Testis (tissue), 2 donors: ENCODE measurements at regions not wholly inside any gene's neighbourhood (a gene's known extent, or its start where the extent isn't known, plus 50 kb on each side); places are given as distances from the start of the nearest gene placed in this dataset.

Source experiments
- DNase-seq: peaks from one replicate; pipeline ENCODE4 v3.0.0-alpha.2; 2019
- H3K27ac ChIP-seq, 2 donors: fragments of 200-600 bp; sonication (generic); one replicate each; pipeline ENCODE4 v1.5.1; 2019
- H3K27me3 ChIP-seq: fragments of 200-600 bp; sonication (generic); one replicate; pipeline ENCODE4 v1.5.1; 2019
- H3K36me3 ChIP-seq: fragments of 200-600 bp; sonication (generic); one replicate; pipeline ENCODE4 v1.5.1; 2017; ENCODE audit warnings: low read depth; ENCODE audit errors: missing control alignments
- H3K4me1 ChIP-seq: fragments of 200-600 bp; sonication (generic); one replicate; pipeline ENCODE4 v1.5.1; 2019
- H3K4me3 ChIP-seq, 2 donors: fragments of 200-600 bp; sonication (generic); one replicate each; pipeline ENCODE4 v1.5.1; 2017 to 2019
- H3K9me3 ChIP-seq: fragments of 200-600 bp; sonication (generic); one replicate; pipeline ENCODE4 v1.5.1; 2017
- POLR2A ChIP-seq: fragments of 450-650 bp; IDR thresholded peaks from one replicate; pipeline ENCODE4 v1.6.1; 2017; ENCODE audit warnings: antibody characterized with exemption, mild to moderate bottlenecking, moderate library complexity
- WGBS, 2 donors: methylation state at CpG; one replicate each; pipeline ENCODE4 v1.1.5; 2018; 5-methylcytosine and 5-hydroxymethylcytosine counted together
- intact Hi-C: fragments of 100-400 bp; cut with DNase I; formaldehyde crosslinking; loops from one replicate; pipeline ENCODE4 v1.15.1; 2023; ENCODE audit warnings: low total_unique reads
- TF ChIP-seq, protein P1 (sequence below), 3 experiments: fragments of 450-650 bp in 2 of 3; fragments of 200-600 bp in 1 of 3; sonication (generic) in 1 of 3; IDR thresholded peaks; one replicate each; pipeline ENCODE4 v1.5.1; 2016 to 2019; ENCODE audit warnings: antibody characterized with exemption in 3 of 3, mild to moderate bottlenecking in 2 of 3, moderate library complexity in 1 of 3

DNA sequence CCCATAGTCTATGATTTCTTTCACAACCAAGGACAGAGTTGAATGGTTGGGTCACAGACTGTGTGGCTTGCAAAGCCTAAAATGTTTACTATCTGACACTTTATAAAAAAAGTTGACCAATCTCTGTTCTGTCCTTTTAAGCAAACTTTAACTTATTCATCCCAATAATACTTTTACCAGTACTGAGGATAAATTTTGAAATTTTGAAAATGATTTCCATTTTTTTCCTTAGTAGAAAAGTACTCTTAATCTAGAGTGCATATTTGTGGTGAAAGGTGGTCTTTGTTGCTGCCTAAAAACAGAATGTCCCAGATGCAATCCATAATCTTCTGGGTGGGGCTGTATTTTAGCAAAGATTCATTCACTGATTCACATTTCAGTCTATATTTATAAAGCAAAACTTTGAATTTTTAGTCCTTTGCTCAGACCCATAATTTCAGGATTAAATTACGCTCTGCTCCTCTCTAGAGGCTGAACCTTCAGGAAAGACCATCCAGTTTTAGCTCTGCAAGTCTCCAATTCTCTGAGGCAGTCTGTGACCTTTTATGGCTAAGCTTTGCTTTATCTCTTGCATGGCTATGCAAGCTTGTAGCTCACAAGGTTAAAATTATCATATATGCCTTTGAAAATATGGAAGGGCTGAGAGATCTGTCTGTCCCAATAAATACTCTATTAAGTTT, 573.5 kb downstream of the COL12A1 start:
- intact Hi-C loops = no loop called here
- DNase-seq = no peak
- Histone ChIP-seq H3K27me3 (no peaks in the 10 kb centered on the region), H3K4me1 (no peaks in the 10 kb centered on the region), H3K4me3 (no peak overlapping the region), H3K9me3 (no peaks in the 10 kb centered on the region), H3K36me3 (no peaks in the 10 kb centered on the region), H3K27ac (no peak overlapping the region)
- TF ChIP-seq, protein P1, sequence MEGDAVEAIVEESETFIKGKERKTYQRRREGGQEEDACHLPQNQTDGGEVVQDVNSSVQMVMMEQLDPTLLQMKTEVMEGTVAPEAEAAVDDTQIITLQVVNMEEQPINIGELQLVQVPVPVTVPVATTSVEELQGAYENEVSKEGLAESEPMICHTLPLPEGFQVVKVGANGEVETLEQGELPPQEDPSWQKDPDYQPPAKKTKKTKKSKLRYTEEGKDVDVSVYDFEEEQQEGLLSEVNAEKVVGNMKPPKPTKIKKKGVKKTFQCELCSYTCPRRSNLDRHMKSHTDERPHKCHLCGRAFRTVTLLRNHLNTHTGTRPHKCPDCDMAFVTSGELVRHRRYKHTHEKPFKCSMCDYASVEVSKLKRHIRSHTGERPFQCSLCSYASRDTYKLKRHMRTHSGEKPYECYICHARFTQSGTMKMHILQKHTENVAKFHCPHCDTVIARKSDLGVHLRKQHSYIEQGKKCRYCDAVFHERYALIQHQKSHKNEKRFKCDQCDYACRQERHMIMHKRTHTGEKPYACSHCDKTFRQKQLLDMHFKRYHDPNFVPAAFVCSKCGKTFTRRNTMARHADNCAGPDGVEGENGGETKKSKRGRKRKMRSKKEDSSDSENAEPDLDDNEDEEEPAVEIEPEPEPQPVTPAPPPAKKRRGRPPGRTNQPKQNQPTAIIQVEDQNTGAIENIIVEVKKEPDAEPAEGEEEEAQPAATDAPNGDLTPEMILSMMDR (IDR thresholded peaks at IDR 0.05) = no peak
- no peak for TF ChIP-seq POLR2A
- WGBS, 2 donors = 87 to 92% methylated on average over 1 of the region's 1 CpG

- WGBS, 2 donors = 65 to 89% methylated on average over 2 of the region's 2 CpGs
- intact Hi-C loops = no loop called here
- H3K4me1 ChIP-seq = no peaks in the 10 kb centered on the region
These were observed 574.3 kb downstream of the COL12A1 start for GRCh38 chr6:74631564-74631963.

DNA sequence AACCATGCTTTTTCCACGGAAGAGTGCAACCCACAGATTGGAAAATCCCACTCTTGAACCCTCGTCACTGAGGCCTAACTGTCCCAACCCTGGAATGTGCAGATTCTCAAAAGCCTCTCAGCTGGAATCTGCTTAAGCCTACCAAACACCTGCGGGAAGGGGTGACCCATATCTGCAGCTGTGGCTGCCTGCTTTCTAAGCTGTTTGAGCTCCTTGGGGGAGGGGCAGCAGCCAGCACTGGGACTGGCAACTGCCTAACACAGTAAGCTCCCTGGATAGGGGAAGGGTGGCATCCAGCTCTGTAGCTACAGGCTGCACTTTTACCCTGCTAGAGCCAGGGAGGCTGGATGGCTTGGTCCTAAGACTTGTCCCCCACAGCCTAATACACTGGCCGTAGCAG, 579.6 kb downstream of the COL12A1 start:
- Histone ChIP-seq H3K27me3 (no peaks in the 10 kb centered on the region), H3K4me1 (no peaks in the 10 kb centered on the region), H3K27ac (no peak overlapping the region), H3K9me3 (no peaks in the 10 kb centered on the region), H3K4me3 (no peak overlapping the region), H3K36me3 (no peaks in the 10 kb centered on the region)
- WGBS, 2 donors = 87 to 96% methylated on average over 4 of the region's 4 CpGs
- TF ChIP-seq, protein P1 (IDR thresholded peaks at IDR 0.05) = no peak
- TF ChIP-seq POLR2A = no peak
- intact Hi-C loops = no loop called here
- no peak for DNase-seq

More at GRCh38 chr6:74631564-74631963, 574.3 kb downstream of the COL12A1 start:
- no peaks in the 10 kb centered on the region for H3K36me3 ChIP-seq
- H3K27ac ChIP-seq = no peak overlapping the region
- no peak overlapping the region for H3K4me3 ChIP-seq
- no peak for TF ChIP-seq POLR2A
- TF ChIP-seq, protein P1 (IDR thresholded peaks at IDR 0.05) = no peak
- no peaks in the 10 kb centered on the region for H3K9me3 ChIP-seq
- no peaks in the 10 kb centered on the region for H3K27me3 ChIP-seq
- DNase-seq = no peak

DNA sequence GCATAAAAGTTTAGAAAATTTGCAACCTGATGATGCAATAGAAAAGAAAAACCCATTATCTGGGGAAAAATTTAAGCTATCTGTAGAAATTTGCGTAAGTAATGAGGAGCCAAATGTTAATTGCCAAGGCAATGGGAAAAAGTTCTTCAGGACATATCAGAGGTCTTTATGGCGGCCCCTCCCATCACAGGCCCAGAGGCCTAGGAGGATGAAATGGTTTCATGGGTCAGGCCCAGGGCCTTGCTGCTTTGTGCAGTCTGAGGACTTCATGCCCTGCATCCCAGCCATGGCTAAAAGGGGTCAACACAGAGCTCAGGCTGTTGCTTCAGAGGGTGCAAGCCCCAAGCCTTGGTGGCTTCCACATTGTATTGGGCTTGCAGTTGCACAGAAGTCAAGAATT, 582.8 kb downstream of the COL12A1 start:
- no peaks in the 10 kb centered on the region for H3K4me1 ChIP-seq
- H3K4me3 ChIP-seq = no peak overlapping the region
- no peaks in the 10 kb centered on the region for H3K27me3 ChIP-seq
- H3K9me3 ChIP-seq = no peaks in the 10 kb centered on the region
- no peak for TF ChIP-seq POLR2A
- TF ChIP-seq, protein P1 (IDR thresholded peaks at IDR 0.05) = no peak
- intact Hi-C loops = no loop called here
- DNase-seq = no peak
- no peak overlapping the region for H3K27ac ChIP-seq
- H3K36me3 ChIP-seq = no peaks in the 10 kb centered on the region
- WGBS, 2 donors = 69 to 88% methylated on average over 2 of the region's 2 CpGs

GRCh38 chr6:74611220-74611619, 594.6 kb downstream of the COL12A1 start:
- no peaks in the 10 kb centered on the region for H3K9me3 ChIP-seq
- H3K4me3 ChIP-seq = no peak overlapping the region
- TF ChIP-seq, protein P1 (IDR thresholded peaks at IDR 0.05) = no peak
- TF ChIP-seq POLR2A = no peak
- H3K36me3 ChIP-seq = no peaks in the 10 kb centered on the region
- H3K27me3 ChIP-seq = no peaks in the 10 kb centered on the region
- no peak overlapping the region for H3K27ac ChIP-seq
- DNase-seq = no peak
- no peaks in the 10 kb centered on the region for H3K4me1 ChIP-seq
- intact Hi-C loops = no loop called here
